NT2/D1 (cell line): ENCODE measurements at regions not wholly inside any gene's neighbourhood (a gene's known extent, or its start where the extent isn't known, plus 50 kb on each side); places are given as distances from the start of the nearest gene placed in this dataset.
"Not testable (repeated sequence)": the region's sequence is repeated elsewhere in the genome, so short reads cannot be mapped to it uniquely, and the experiment has no call there.

Experiments
- DNase-seq: peaks from one replicate; pipeline ENCODE4 v3.0.0-alpha.2; 2011; ENCODE audit warnings: low read depth, low spot score
- H3K27me3 ChIP-seq: 2 replicates; pipeline ENCODE4 v1.6.0; 2011; ENCODE audit warnings: mild to moderate bottlenecking; ENCODE audit not compliant: insufficient read length, insufficient read depth
- H3K36me3 ChIP-seq: 2 replicates; pipeline ENCODE4 v1.6.1; 2011; ENCODE audit warnings: mild to moderate bottlenecking, low read length, mixed read lengths; ENCODE audit not compliant: insufficient read depth, insufficient read length
- H3K4me1 ChIP-seq: 2 replicates; pipeline ENCODE4 v1.5.1; 2011; ENCODE audit not compliant: insufficient read depth, insufficient read length
- H3K4me3 ChIP-seq: 2 replicates; pipeline ENCODE4 v1.5.1; 2011; ENCODE audit warnings: low read depth; ENCODE audit not compliant: insufficient read length
- H3K9ac ChIP-seq: 2 replicates; pipeline ENCODE4 v1.6.0; 2011; ENCODE audit warnings: low read depth; ENCODE audit not compliant: insufficient read length
- H3K9me3 ChIP-seq: 2 replicates; pipeline ENCODE4 v1.5.1; 2011; ENCODE audit warnings: mild to moderate bottlenecking, low read length; ENCODE audit not compliant: insufficient read depth
- SUZ12 ChIP-seq: IDR thresholded peaks from 2 replicates; pipeline ENCODE4 v1.6.1; 2011; ENCODE audit not compliant: insufficient read length, insufficient read depth; ENCODE audit errors: extremely low read depth
- YY1 ChIP-seq: IDR thresholded peaks from 2 replicates; pipeline ENCODE4 v1.6.1; 2011; ENCODE audit not compliant: insufficient read length, insufficient read depth
- ZNF274 ChIP-seq: IDR thresholded peaks from 2 replicates; pipeline ENCODE4 v1.6.1; 2011; ENCODE audit warnings: mild to moderate bottlenecking, low read depth, low read length

DNA sequence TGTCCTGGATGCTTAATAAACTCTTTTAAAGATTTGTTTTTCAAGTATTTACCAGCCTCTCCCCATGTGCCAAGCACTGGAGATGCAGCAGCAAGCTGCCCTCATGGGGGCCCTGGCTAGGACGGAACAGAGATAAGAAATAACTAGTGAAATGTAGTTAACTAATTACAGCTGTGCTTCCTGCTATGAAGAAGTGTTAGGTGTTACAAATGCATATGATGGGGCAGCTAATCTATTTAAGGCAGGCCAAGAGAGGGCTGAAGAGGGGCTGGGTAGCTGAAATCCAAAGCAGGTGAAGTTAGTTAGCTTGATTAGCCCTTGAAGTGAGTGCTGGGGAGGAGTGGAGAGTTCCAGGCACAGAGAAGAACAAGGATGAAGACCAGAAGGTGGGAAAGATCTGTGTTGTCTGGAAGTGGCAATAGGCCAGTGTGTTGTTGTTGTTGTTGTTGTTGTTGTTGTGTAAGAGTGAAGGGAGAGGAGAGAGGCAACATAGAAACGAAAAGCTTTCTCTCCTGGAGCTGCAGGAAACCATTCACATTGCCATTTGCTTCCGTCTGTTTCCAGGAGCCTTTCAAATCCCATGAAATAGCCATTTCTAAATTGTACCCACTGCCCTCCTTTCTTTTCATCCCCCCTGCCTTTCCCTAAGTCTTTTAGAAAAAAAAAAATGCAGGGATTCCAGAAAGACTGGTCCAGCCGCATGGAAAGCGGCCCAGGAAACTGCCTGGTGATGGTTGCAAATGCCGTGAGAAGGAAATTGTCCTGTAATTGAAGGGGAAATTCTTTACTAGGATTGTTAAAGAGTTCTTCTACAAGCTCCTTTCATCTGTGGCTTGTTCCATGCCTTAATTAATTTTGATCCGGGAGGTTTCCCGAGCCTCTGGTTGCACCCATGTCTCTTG, 119.6 kb downstream of the TFAP2C start:
- peaks cover 11% of the 10 kb centered on the region for H3K4me1 ChIP-seq
- H3K27me3 ChIP-seq: no peaks in the 10 kb centered on the region
- no peaks in the 10 kb centered on the region for H3K9me3 ChIP-seq
- no peak for TF ChIP-seq SUZ12
- no peak for TF ChIP-seq ZNF274
- no peak for TF ChIP-seq YY1
- DNase-seq: no peak
- peaks cover under 1% of the 10 kb centered on the region for H3K36me3 ChIP-seq
- H3K4me3 ChIP-seq: no peak overlapping the region
- H3K9ac ChIP-seq: no peak overlapping the region

DNA sequence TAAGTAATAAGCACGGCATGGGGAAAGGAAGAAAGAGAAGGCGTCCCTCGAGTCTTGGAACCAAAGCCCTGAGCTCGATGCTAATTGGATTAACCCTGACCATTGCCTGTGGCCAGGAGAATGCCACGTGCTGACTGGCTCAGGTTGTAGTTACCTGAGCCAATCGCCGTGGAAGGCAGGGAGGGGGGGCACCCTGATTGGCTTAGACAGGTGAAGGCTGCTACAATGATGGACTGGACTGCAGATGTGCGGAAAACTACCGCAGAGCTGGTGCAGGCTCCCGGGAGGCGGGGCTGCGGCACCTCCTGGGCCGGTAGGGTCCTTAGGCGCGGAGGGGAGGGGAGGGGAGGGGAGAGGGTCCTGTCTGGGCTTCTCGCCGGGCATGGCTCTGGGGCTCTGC, 121.3 kb downstream of the TFAP2C start:
- DNase-seq: no peak
- no peaks in the 10 kb centered on the region for H3K9me3 ChIP-seq
- peaks cover 11% of the 10 kb centered on the region for H3K4me1 ChIP-seq
- TF ChIP-seq SUZ12 (no peak), YY1 (no peak), ZNF274 (no peak)
- no peak overlapping the region for H3K4me3 ChIP-seq
- no peaks in the 10 kb centered on the region for H3K27me3 ChIP-seq
- H3K9ac ChIP-seq: no peak overlapping the region
- peaks cover 2% of the 10 kb centered on the region for H3K36me3 ChIP-seq

DNA sequence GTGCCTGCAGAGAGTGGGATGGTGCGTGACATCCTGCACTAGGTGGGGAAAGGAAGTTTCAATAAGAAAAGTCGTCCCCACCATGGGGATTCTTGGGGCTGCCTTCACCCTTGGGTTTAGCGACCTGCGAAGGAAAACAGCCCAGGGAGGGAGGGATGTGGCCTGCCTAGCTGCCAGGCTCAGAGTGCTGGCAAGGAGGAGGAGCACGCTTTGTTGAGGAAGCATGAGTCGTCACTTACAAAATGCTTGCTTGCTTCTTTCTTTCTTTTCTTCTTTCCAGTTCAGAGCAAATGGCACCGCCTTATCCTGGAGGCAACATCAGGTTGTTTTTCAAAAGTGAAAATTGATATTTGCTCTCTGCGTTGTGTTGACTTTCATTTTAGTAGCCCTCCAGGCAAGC, 123.2 kb downstream of the TFAP2C start:
- H3K27me3 ChIP-seq: no peaks in the 10 kb centered on the region
- peaks cover 11% of the 10 kb centered on the region for H3K4me1 ChIP-seq
- H3K36me3 ChIP-seq: peaks cover 2% of the 10 kb centered on the region
- no peak overlapping the region for H3K4me3 ChIP-seq
- DNase-seq: no peak
- TF ChIP-seq ZNF274 (no peak), YY1 (no peak), SUZ12 (no peak)
- H3K9me3 ChIP-seq: 0 out of 2 replicates have a peak, but pooled peaks cover 2% of the 10 kb centered on the region
- H3K9ac ChIP-seq: no peak overlapping the region

DNA sequence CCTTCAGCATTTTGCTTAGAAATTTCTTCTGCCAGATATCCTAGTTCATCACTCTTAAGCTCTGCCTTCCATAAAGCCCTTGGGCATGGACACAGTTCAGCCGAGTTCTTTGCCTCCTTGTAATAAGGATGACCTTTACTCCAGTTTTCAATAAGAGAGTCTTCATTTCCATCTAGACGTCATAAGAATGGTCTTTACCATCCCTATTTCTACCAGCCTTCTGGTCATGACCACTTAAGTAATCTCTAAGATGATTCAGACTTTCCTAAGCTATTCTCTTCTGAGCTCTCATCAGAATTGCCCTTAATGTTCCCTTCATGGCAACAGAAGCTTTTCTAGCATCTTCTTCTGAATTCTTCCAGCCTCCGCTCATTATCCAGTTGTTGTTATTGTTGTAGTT, 126.1 kb downstream of the TFAP2C start:
- Histone ChIP-seq H3K9ac (no peak overlapping the region), H3K27me3 (no peaks in the 10 kb centered on the region), H3K36me3 (peaks cover 2% of the 10 kb centered on the region), H3K4me1 (peaks cover 15% of the 10 kb centered on the region), H3K9me3 (0 out of 2 replicates have a peak, but pooled peaks cover 5% of the 10 kb centered on the region), H3K4me3 (no peak overlapping the region)
- DNase-seq: no peak
- no peak for TF ChIP-seq SUZ12
- TF ChIP-seq ZNF274: no peak
- no peak for TF ChIP-seq YY1

DNA sequence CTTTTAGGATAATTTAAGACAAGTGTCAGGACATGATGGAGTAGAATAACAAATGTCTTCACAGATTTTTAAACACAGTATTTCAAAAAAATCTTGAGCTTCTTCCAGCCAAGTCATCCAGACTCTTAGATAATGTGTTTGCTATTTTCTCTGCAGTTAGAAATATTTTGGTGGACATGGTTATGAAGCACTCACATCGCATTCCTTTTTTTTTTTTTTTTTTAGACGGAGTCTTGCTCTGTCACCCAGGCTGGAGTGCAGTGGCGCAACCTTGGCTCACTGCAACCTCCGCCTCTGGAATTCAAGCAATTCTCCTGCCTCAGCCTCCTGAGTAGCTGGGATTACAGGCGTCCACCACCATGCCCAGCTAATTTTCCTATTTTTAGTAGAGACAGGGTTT, 127.6 kb downstream of the TFAP2C start:
- H3K9ac ChIP-seq, H3K9me3 ChIP-seq, H3K4me1 ChIP-seq, DNase-seq, H3K36me3 ChIP-seq, H3K4me3 ChIP-seq, H3K27me3 ChIP-seq: not testable (repeated sequence)

DNA sequence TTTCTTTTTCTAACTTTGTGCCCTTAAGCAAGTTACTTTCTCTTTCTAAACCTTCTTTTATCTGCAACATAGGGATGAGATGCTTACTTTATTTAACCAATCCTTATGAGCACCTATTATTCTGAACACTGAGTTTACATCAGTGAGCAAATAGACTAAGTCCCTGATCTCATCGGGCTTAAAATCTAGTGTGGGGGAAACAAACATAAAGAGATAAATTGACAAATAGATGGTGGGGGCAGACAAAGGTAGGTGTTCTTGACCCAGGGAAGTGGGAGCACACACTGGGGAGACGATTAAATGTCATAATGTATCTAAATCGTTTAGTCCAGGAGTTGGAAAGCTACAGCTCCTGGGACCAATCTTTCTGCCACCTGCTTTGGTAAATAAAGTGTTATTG, 129.6 kb downstream of the TFAP2C start:
- no peak for TF ChIP-seq SUZ12
- TF ChIP-seq ZNF274: no peak
- TF ChIP-seq YY1: no peak
- Histone ChIP-seq H3K36me3 (peaks cover 2% of the 10 kb centered on the region), H3K4me3 (no peak overlapping the region), H3K27me3 (no peaks in the 10 kb centered on the region), H3K9ac (no peak overlapping the region), H3K4me1 (peaks cover 4% of the 10 kb centered on the region), H3K9me3 (0 out of 2 replicates have a peak, but pooled peaks cover 5% of the 10 kb centered on the region)
- DNase-seq: no peak

DNA sequence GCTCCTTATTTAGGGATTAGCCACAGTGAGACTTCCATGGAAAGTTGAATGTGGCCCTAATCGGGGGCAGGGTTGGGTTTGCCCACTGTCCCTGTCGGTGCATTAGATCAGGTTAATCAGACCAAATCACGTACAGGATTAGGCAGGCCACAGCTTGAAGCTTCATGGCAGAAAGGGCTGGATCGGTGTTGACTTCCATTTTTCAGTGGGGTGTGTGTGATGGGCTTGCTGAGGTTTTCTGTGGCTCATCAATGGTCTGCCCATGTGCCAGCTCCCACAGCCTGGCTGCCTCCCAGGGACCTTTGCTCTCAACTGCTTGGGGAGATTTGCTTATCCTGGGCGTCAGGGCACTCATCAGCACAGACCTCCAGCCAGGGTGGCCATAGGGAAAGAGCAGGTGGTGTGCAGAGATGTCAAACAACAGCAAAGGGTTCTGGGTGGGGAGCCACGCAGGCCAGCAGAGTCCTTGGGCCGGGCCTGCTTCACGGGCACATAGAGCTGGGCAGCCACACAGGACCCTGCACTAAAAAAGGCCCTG, 130.7 kb downstream of the TFAP2C start:
- Histone ChIP-seq H3K4me3 (no peak overlapping the region), H3K9ac (no peak overlapping the region), H3K36me3 (no peaks in the 10 kb centered on the region), H3K27me3 (no peaks in the 10 kb centered on the region), H3K9me3 (0 out of 2 replicates have a peak, but pooled peaks cover 5% of the 10 kb centered on the region), H3K4me1 (peaks cover 4% of the 10 kb centered on the region)
- TF ChIP-seq YY1 (no peak), ZNF274 (no peak), SUZ12 (no peak)
- DNase-seq: no peak
